ENCODE measurements at regions not wholly inside any gene's neighbourhood (a gene's known extent, or its start where the extent isn't known, plus 50 kb on each side); places are given as distances from the start of the nearest gene placed in this dataset.

DNA sequence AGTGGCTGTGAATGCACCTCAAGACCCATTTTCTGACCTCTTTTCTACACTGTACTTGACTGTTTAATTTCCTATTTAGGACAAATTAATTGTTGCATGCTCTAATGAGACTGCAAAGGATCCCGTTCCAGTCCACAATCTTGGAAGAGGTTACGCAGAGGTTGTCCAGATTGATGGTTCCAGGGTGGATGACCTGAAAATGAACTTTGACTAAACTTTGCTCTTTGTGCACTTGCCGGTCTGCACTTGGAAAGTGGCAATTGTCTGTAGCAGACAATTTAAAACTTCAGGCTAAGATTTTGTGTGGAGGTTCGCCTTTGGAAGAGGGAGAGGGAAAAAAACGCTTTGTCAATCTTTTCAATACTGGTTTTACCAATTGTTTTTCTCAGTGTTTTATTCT is 267.8 kb downstream of the TMEM161B start:
- Histone ChIP-seq H3K27me3 (no peaks in the 10 kb centered on the region), H3K27ac (no peak overlapping the region), H3K4me3 (no peak overlapping the region), H3K4me1 (no peaks in the 10 kb centered on the region), H3K9me3 (peaks cover 0 to 15% (median 0%) of the 10 kb centered on the region in 11 donors), H3K36me3 (no peaks in the 10 kb centered on the region)
- WGBS, 2 donors = 56 to 73% methylated on average over 5 of the region's 5 CpGs
- DNase-seq (no peak), ATAC-seq (no peak)
- intact Hi-C loops (cut with DNase I) = no loop called here
- TF ChIP-seq, protein P1, sequence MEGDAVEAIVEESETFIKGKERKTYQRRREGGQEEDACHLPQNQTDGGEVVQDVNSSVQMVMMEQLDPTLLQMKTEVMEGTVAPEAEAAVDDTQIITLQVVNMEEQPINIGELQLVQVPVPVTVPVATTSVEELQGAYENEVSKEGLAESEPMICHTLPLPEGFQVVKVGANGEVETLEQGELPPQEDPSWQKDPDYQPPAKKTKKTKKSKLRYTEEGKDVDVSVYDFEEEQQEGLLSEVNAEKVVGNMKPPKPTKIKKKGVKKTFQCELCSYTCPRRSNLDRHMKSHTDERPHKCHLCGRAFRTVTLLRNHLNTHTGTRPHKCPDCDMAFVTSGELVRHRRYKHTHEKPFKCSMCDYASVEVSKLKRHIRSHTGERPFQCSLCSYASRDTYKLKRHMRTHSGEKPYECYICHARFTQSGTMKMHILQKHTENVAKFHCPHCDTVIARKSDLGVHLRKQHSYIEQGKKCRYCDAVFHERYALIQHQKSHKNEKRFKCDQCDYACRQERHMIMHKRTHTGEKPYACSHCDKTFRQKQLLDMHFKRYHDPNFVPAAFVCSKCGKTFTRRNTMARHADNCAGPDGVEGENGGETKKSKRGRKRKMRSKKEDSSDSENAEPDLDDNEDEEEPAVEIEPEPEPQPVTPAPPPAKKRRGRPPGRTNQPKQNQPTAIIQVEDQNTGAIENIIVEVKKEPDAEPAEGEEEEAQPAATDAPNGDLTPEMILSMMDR (IDR thresholded peaks at IDR 0.05) = no peak

DNA sequence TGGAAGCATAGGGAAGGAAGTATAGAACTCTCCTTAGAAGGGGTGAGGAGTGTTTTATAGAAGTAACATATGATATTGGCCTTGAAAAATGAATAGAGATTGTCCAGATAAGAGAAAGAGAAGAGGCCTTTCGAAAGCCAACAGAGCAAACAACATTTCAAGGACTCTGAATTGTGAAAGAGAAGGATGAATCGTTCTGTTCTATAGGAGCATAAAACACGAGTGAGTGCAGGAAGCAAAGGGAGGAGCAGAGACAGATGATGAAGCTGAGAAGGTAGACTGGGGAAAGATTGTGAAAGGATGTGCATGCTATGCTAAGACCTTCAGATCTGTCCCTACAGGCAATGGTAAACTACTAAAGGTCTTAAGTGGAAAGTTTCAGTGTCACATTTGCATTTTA is 271.0 kb downstream of the TMEM161B start:
- intact Hi-C loops (cut with DNase I) = no loop called here
- no peak for ATAC-seq

DNA sequence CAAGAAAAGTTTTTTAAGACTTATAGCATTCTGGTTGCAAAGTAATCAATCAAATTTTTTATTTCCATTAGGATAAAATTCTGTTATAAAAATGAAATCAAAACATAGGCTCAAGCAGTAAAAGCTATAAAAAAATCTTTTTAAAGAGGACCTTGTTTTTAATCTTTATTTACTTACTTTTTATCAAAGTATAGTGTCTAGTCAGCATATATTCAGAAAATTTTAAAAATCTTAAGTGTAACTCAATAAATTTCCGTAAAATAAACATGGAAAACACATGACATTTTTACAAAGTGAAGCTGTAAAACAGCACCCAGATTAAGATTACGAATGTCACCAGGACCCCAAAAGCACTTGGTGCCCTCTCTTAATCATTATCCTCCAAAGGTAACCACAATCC is 302.4 kb downstream of the TMEM161B start:
- 36 to 42% methylated on average over 2 of the region's 2 CpGs for WGBS, 2 donors
- TF ChIP-seq, protein P1 (IDR thresholded peaks at IDR 0.05) = no peak
- ATAC-seq = no peak
- intact Hi-C loops (cut with DNase I) = no loop called here
- H3K4me1 ChIP-seq = no peaks in the 10 kb centered on the region
- H3K27me3 ChIP-seq = no peaks in the 10 kb centered on the region
- no peak overlapping the region for H3K4me3 ChIP-seq
- H3K27ac ChIP-seq = no peak overlapping the region
- DNase-seq = no peak
- no peaks in the 10 kb centered on the region for H3K36me3 ChIP-seq
- no peaks in the 10 kb centered on the region for H3K9me3 ChIP-seq

More for the DNA sequence above, 271.0 kb downstream of the TMEM161B start:
- TF ChIP-seq, protein P1 (IDR thresholded peaks at IDR 0.05) = no peak
- DNase-seq = no peak
- Histone ChIP-seq H3K27me3 (no peaks in the 10 kb centered on the region), H3K4me1 (no peaks in the 10 kb centered on the region), H3K4me3 (no peak overlapping the region), H3K27ac (no peak overlapping the region), H3K9me3 (peaks cover 0 to 15% (median 0%) of the 10 kb centered on the region in 11 donors), H3K36me3 (no peaks in the 10 kb centered on the region)
- WGBS, 2 donors = 33 to 66% methylated on average over 3 of the region's 3 CpGs

DNA sequence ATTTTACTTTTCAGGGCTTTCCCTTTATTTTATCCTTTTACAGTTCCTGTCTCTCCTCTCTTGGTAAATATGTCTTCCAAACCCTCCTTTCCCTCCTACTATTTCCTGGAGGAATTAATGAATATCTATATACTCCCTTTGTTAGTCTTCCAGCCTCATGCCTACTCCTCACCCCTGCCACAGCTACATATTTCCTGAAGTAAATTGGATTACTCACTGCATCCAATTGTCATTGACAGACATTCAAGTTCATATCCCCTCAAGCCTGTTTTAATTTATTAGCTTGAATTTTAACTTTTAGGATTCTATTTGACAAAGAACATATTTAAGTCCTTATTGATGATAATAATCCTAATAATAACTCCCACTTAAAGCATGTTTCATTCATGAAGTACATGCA is 314.5 kb downstream of the TMEM161B start:
- no peak for DNase-seq
- no peaks in the 10 kb centered on the region for H3K9me3 ChIP-seq
- ATAC-seq = no peak
- no peaks in the 10 kb centered on the region for H3K36me3 ChIP-seq
- intact Hi-C loops (cut with DNase I) = no loop called here
- TF ChIP-seq, protein P1 (IDR thresholded peaks at IDR 0.05) = no peak
- no peak overlapping the region for H3K27ac ChIP-seq
- peaks cover 0 to 11% (median 0%) of the 10 kb centered on the region in 9 donors for H3K4me1 ChIP-seq
- no peaks in the 10 kb centered on the region for H3K27me3 ChIP-seq
- H3K4me3 ChIP-seq = no peak overlapping the region

Data from heart right ventricle (tissue), 16 donors.